ENCODE measurements at regions not wholly inside any gene's neighbourhood (a gene's known extent, or its start where the extent isn't known, plus 50 kb on each side); places are given as distances from the start of the nearest gene placed in this dataset.

- Histone ChIP-seq H3K27me3 (no peaks in the 10 kb centered on the region), H3K4me1 (no peaks in the 10 kb centered on the region), H3K4me3 (no peak overlapping the region), H3K36me3 (no peaks in the 10 kb centered on the region), H3K9me3 (no peaks in the 10 kb centered on the region), H3K27ac (no peak overlapping the region)
- no peak for DNase-seq (ENCODE audit: low spot score in 2 of 2)
- TF ChIP-seq CTCF (IDR thresholded peaks at IDR 0.05): no peak
- intact Hi-C loops (cut with DNase I): no loop called here
These were observed 182.2 kb downstream of the INHBB start for GRCh38 chr2:120528051-120528692.

DNA sequence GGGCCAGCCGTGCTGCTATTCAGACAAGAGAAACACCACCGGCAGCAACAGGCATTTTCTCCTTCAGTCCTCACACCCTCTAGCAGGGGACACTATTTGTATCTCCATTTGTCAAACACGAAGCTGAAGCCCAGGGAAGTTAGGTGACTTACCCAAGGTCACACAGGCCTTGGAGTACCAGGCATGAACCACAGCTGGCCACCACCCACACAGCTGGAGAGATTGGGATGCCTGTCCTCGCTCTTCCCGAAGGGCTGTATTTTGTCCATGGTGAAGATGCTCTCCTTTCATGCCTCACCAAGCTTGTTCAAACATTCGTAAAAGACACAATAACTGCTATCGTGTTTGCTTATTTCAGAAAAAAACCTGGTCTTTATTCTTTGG is 182.7 kb downstream of the INHBB start:
- no peak for DNase-seq (ENCODE audit: low spot score in 2 of 2)
- H3K27ac ChIP-seq: no peak overlapping the region
- TF ChIP-seq CTCF (IDR thresholded peaks at IDR 0.05): no peak
- no peaks in the 10 kb centered on the region for H3K4me1 ChIP-seq
- no peaks in the 10 kb centered on the region for H3K9me3 ChIP-seq
- H3K4me3 ChIP-seq: no peak overlapping the region
- intact Hi-C loops (cut with DNase I): no loop called here
- H3K27me3 ChIP-seq: no peaks in the 10 kb centered on the region
- no peaks in the 10 kb centered on the region for H3K36me3 ChIP-seq

DNA sequence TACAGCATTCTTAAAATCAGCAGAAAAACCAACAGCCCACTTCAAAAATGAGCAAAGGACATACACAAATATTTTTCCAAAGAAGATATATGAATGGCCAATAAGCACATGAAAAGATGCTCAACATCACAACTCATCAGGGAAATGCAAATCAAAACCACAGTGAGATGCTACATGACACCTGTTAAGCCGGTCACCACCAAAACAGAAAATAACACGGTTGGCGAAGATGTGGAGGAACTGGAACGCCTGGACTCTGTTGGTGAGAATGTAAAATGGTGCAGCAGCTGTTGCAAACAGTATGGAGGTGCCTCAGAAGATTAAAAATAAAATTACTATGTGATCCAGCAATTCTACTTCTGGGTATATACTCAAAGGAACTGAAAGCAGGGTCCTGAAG is 184.8 kb downstream of the INHBB start:
- DNase-seq (ENCODE audit: low spot score in 2 of 2): no peak
- H3K27me3 ChIP-seq: no peaks in the 10 kb centered on the region
- no peaks in the 10 kb centered on the region for H3K9me3 ChIP-seq
- H3K4me3 ChIP-seq: no peak overlapping the region
- H3K27ac ChIP-seq: no peak overlapping the region
- intact Hi-C loops (cut with DNase I): no loop called here
- H3K4me1 ChIP-seq: no peaks in the 10 kb centered on the region
- H3K36me3 ChIP-seq: no peaks in the 10 kb centered on the region
- no peak for TF ChIP-seq CTCF (IDR thresholded peaks at IDR 0.05)

GRCh38 chr2:120531365-120531764 is 185.4 kb downstream of the INHBB start:
- Histone ChIP-seq H3K4me1 (no peaks in the 10 kb centered on the region), H3K9me3 (no peaks in the 10 kb centered on the region), H3K27me3 (no peaks in the 10 kb centered on the region), H3K27ac (no peak overlapping the region), H3K36me3 (no peaks in the 10 kb centered on the region), H3K4me3 (no peak overlapping the region)
- no peak for DNase-seq (ENCODE audit: low spot score in 2 of 2)
- no peak for TF ChIP-seq CTCF (IDR thresholded peaks at IDR 0.05)
- intact Hi-C loops (cut with DNase I): no loop called here

DNA sequence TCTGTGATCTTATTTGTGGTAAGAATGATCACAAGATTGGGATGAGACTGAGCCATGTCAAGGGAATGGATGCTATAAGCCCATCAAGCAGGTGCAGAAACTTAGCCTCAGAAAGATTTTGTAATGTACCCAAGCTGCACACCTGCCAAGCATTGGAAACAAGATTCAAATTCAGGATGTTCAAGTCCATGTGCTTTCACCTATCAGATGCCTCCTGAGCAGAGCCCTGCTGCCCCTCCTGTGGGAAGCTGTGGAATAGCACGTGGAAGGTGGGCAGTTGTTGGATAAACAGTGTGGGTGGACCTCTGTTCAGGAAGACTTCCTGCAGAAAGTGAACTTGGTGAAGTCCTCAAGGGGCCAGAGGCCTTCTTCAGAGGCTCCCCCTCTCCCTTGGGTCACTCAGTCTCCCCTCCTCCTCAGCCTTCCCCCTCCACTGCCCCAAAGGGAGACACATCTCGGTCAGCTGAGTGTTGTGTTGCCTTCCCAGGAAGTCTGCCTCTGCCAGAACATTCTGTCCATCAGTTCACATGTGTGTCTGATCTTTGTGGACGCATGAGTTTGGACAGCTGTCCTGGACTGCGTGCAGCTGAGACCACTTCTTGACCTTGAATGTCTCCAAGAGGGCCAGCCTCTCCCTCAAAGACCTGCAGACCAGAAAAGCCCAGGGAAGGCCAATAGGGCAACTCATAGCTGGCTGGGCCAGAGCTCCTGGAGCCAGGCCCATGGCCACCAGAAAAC is 186.1 kb downstream of the INHBB start:
- TF ChIP-seq CTCF (IDR thresholded peaks at IDR 0.05): no peak
- H3K36me3 ChIP-seq: no peaks in the 10 kb centered on the region
- intact Hi-C loops (cut with DNase I): no loop called here
- no peak overlapping the region for H3K27ac ChIP-seq
- no peak for DNase-seq (ENCODE audit: low spot score in 2 of 2)
- no peak overlapping the region for H3K4me3 ChIP-seq
- H3K27me3 ChIP-seq: no peaks in the 10 kb centered on the region
- H3K9me3 ChIP-seq: no peaks in the 10 kb centered on the region
- no peaks in the 10 kb centered on the region for H3K4me1 ChIP-seq

Data from ascending aorta (tissue), 2 donors.